Stomach (tissue), 8 donors: ENCODE measurements at regions not wholly inside any gene's neighbourhood (a gene's known extent, or its start where the extent isn't known, plus 50 kb on each side); places are given as distances from the start of the nearest gene placed in this dataset.

ENCODE experiments used
- DNase-seq, 2 donors: peaks; one replicate each; pipeline versions ENCODE4 v3.0.0 to v3.0.0-alpha.2; 2013 to 2019
- H3K27ac ChIP-seq, 5 donors: fragments of 200-600 bp in 4 of 5; sonication (generic) in 4 of 5; one replicate each; pipeline ENCODE4 v1.5.1; 2013 to 2019; ENCODE audit warnings: mild to moderate bottlenecking in 1 of 5, moderate library complexity in 1 of 5
- H3K27me3 ChIP-seq, 3 donors: fragments of 200-600 bp; sonication (generic); one replicate each; pipeline ENCODE4 v1.5.1; 2017 to 2019; ENCODE audit warnings: mixed run types in 1 of 3
- H3K36me3 ChIP-seq, 4 donors: fragments of 200-600 bp; sonication (generic); 1 replicate in 3 of 4; 2 replicates in 1 of 4; pipeline ENCODE4 v1.5.1; 2016 to 2019
- H3K4me1 ChIP-seq, 4 donors: fragments of 200-600 bp; sonication (generic); one replicate each; pipeline ENCODE4 v1.5.1; 2016 to 2019
- H3K4me3 ChIP-seq, 4 donors: fragments of 200-600 bp; sonication (generic) in 3 of 4; one replicate each; pipeline ENCODE4 v1.5.1; 2016 to 2019; ENCODE audit warnings: mild to moderate bottlenecking in 1 of 4
- H3K9me3 ChIP-seq, 4 donors: fragments of 200-600 bp; sonication (generic); one replicate each; pipeline ENCODE4 v1.5.1; 2016 to 2019
- CTCF ChIP-seq, 7 experiments: fragments of 450-650 bp in 4 of 7; fragments of 200-600 bp in 3 of 7; sonication (generic) in 3 of 7; IDR thresholded peaks; one replicate each; pipeline ENCODE4 v1.5.1; 2016 to 2019; ENCODE audit warnings: antibody characterized with exemption in 7 of 7, control low read depth in 2 of 7, mild to moderate bottlenecking in 1 of 7
- EP300 ChIP-seq: sonication (generic); formaldehyde crosslinking; IDR thresholded peaks from one replicate; pipeline ENCODE4 v1.6.1; 2017; ENCODE audit warnings: antibody characterized with exemption
- POLR2A ChIP-seq, 4 donors: fragments of 450-650 bp; IDR thresholded peaks; one replicate each; pipeline ENCODE4 v1.6.1; 2016; ENCODE audit warnings: antibody characterized with exemption in 4 of 4, control low read depth in 2 of 4, mild to moderate bottlenecking in 1 of 4, moderate library complexity in 1 of 4
- POLR2AphosphoS5 ChIP-seq, 3 donors: sonication (generic); formaldehyde crosslinking; IDR thresholded peaks; one replicate each; pipeline ENCODE4 v1.6.1; 2016; ENCODE audit warnings: antibody characterized with exemption in 3 of 3
- WGBS, 5 donors: extraction: QIAGEN DNeasy Blood & Tissue Kit in 3 of 5; methylation state at CpG; one replicate each; pipeline versions ENCODE4 v1.1.5 to v1.1.7; 2013 to 2018; 5-methylcytosine and 5-hydroxymethylcytosine counted together
- intact Hi-C: fragments of 100-400 bp; cut with DNase I; formaldehyde crosslinking; loops from one replicate; pipeline ENCODE4 v1.15.1; 2023; ENCODE audit warnings: low total_unique reads
- donor health status: healthy with polysubstance abuse.
- donor health status: Bipolar disorder and iron deficiency.
- donor health status: healthy.

GRCh38 chr5:125766706-125767105 is 656.5 kb upstream of the GRAMD2B start:
- TF ChIP-seq CTCF (IDR thresholded peaks at IDR 0.05) (no peak), POLR2AphosphoS5 (IDR thresholded peaks at IDR 0.05) (no peak), POLR2A (IDR thresholded peaks at IDR 0.05) (no peak), EP300 (no peak)
- intact Hi-C loops = no loop called here
- WGBS, 5 donors = 83 to 93% (median 93%) methylated on average over 1 of the region's 1 CpG
- no peaks in the 10 kb centered on the region for H3K4me1 ChIP-seq
- H3K27ac ChIP-seq = no peak overlapping the region
- no peak for DNase-seq
- H3K9me3 ChIP-seq = peaks cover 0 to under 1% (median 0%) of the 10 kb centered on the region in 4 donors
- H3K36me3 ChIP-seq = no peaks in the 10 kb centered on the region
- no peaks in the 10 kb centered on the region for H3K27me3 ChIP-seq
- no peak overlapping the region for H3K4me3 ChIP-seq

GRCh38 chr5:125775896-125776295 is 647.3 kb upstream of the GRAMD2B start:
- WGBS, 5 donors = 93 to 100% (median 95%) methylated on average over 1 of the region's 1 CpG
- intact Hi-C loops = no loop called here
- no peak for TF ChIP-seq POLR2A (IDR thresholded peaks at IDR 0.05)
- Histone ChIP-seq H3K9me3 (no peaks in the 10 kb centered on the region), H3K27ac (no peak overlapping the region), H3K27me3 (no peaks in the 10 kb centered on the region), H3K36me3 (no peaks in the 10 kb centered on the region), H3K4me1 (no peaks in the 10 kb centered on the region), H3K4me3 (no peak overlapping the region)
- DNase-seq = no peak

DNA sequence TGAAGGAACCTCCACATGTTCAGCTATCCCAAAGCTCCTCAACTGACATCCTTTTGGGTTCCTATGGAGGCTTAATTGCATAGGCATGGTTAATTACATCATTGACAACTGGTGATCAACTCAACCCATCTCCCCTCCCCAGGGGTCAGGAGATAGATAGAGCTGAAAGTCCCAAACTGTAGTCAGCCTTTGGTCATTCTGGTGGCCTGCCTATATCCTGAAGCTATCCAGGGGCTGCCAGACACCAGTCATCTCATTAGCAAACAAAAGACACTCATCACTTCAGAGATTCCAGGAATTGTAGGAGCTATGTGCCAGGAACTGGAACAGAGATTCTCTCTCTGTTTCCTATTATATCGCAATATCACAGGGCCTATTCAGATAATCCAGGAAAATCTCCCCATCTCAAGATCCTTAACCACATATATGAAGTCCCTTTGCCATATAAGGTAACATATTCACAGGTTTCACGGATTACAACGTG is 646.5 kb upstream of the GRAMD2B start:
- no peaks in the 10 kb centered on the region for H3K27me3 ChIP-seq
- TF ChIP-seq CTCF (IDR thresholded peaks at IDR 0.05) (no peak), EP300 (no peak), POLR2A (IDR thresholded peaks at IDR 0.05) (no peak), POLR2AphosphoS5 (IDR thresholded peaks at IDR 0.05) (no peak)
- H3K4me3 ChIP-seq = no peak overlapping the region
- H3K36me3 ChIP-seq = no peaks in the 10 kb centered on the region
- 86 to 96% (median 89%) methylated on average over 3 of the region's 3 CpGs for WGBS, 5 donors
- intact Hi-C loops = no loop called here
- no peaks in the 10 kb centered on the region for H3K4me1 ChIP-seq
- H3K9me3 ChIP-seq = no peaks in the 10 kb centered on the region
- DNase-seq = no peak
- H3K27ac ChIP-seq = no peak overlapping the region

DNA sequence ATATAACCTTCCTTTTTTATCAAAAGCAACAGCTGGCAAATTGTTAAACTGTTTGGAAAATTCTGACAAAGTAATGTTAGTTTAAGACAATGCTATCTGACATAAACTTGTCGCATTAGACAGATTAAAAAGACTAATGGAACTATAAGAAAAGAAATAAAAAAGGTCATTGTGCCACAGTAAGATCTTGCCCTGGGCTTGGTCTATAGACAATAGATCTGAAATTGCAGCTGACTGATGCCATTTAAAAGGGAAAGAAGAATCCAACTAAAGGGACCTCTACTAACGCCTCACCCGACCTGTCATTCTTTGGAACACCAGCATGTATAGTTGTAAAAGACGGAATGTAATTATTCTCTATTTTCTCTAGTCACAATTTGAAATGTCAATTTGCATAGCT is 644.4 kb upstream of the GRAMD2B start:
- no peak overlapping the region for H3K27ac ChIP-seq
- DNase-seq = no peak
- WGBS, 5 donors = 36 to 58% (median 56%) methylated on average over 4 of the region's 4 CpGs

More for the DNA sequence above, 644.4 kb upstream of the GRAMD2B start:
- no peaks in the 10 kb centered on the region for H3K36me3 ChIP-seq
- H3K4me1 ChIP-seq = no peaks in the 10 kb centered on the region
- H3K4me3 ChIP-seq = no peak overlapping the region
- intact Hi-C loops = no loop called here
- no peaks in the 10 kb centered on the region for H3K9me3 ChIP-seq
- TF ChIP-seq POLR2A (IDR thresholded peaks at IDR 0.05) (no peak), CTCF (IDR thresholded peaks at IDR 0.05) (no peak), EP300 (no peak), POLR2AphosphoS5 (IDR thresholded peaks at IDR 0.05) (no peak)
- H3K27me3 ChIP-seq = no peaks in the 10 kb centered on the region
